ENCODE measurements at regions not wholly inside any gene's neighbourhood (a gene's known extent, or its start where the extent isn't known, plus 50 kb on each side); places are given as distances from the start of the nearest gene placed in this dataset.

- ChIA-PET CTCF (interaction anchor here (2.8 kb wide), 1 partner anchor 201 kb away, joined by 243 read pairs; no protein-coding TSS in a partner anchor), POLR2A (no interaction called here)
- Histone ChIP-seq H3K4me3 (replicated peaks in 1 of 3; ENCODE audit: insufficient read depth in 1 of 3, low read depth in 1 of 3, low read length in 3 of 3) (no peak overlapping the region), H4K20me1 (replicated peaks; ENCODE audit: control insufficient read depth, extremely low read depth, insufficient read depth, low read length) (no peaks in the 10 kb centered on the region), H3K4me2 (ENCODE audit: insufficient read depth, low read length) (no peak overlapping the region), H3K27me3 (ENCODE audit: control insufficient read depth in 2 of 2, insufficient read depth in 2 of 2, low read length in 2 of 2) (peaks cover 0 to 3% of the 10 kb centered on the region in 2 experiments), H3K4me1 (ENCODE audit: control insufficient read depth, extremely low read depth, insufficient read depth, low read length) (no peaks in the 10 kb centered on the region), H3K9me1 (replicated peaks; ENCODE audit: control insufficient read depth, extremely low read depth, insufficient read depth, low read length) (no peaks in the 10 kb centered on the region), H3K27ac (ENCODE audit: insufficient read depth, low read depth, low read length) (no peak overlapping the region), H3K9me3 (replicated peaks; ENCODE audit: control insufficient read depth, insufficient read depth, low read length) (no peaks in the 10 kb centered on the region), H2AFZ (ENCODE audit: low read depth, low read length) (no peak overlapping the region), H3K79me2 (ENCODE audit: control insufficient read depth, insufficient read depth, low read length) (no peaks in the 10 kb centered on the region), H3K9ac (replicated peaks; ENCODE audit: extremely low read depth, insufficient read depth, low read length) (no peak overlapping the region), H3K36me3 (ENCODE audit: control insufficient read depth in 2 of 2, extremely low read depth in 1 of 2, insufficient read depth in 2 of 2, low read length in 2 of 2) (no peaks in the 10 kb centered on the region)
- BruUV-seq (replicated peaks) = no TSS peak
- FAIRE-seq (no peak), DNase-seq (ENCODE audit: low read depth, low spot score) (no peak)
- dilution Hi-C loops (cut with MboI; ENCODE audit: extremely low pct_ligation_motif_present, low sequenced_read_pairs) = no loop called here
- TF ChIP-seq FOS (IDR thresholded peaks at IDR 0.05; ENCODE audit: borderline replicate concordance, insufficient read depth, low read length) (no peak), JUN (IDR thresholded peaks at IDR 0.05; ENCODE audit: borderline replicate concordance, insufficient read depth, insufficient read length, low read depth) (no peak), GATA2 (IDR thresholded peaks at IDR 0.05; ENCODE audit: insufficient read depth, insufficient read length, low read depth, low read length) (no peak)
- intact Hi-C loops (cut with micrococcal nuclease) = loop anchor here (5.0 to 10.0 kb wide), 3 partner anchors 284 to 686 kb away; no protein-coding TSS in a partner anchor
Observed at GRCh38 chr18:34121200-34121721, 103.5 kb downstream of the NOL4 start.

DNA sequence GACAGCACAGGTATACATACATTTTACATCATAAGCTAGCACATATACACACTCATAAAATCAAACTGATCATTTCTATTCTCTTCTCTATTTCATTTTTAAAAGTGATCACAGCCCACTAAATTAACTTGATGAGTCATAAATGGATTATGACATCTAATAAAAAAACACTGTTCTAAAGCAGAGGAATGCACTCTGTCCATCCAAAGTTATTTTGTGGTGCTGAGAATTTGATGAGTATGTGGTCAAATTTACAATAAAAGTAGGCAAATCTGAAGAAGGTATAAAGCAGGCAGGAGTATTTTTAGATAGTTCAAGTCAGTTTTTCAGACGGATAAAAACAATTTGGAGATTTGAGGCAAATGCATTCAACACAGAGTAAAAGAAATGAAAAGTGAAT is 104.4 kb downstream of the NOL4 start:
- FAIRE-seq (no peak), DNase-seq (ENCODE audit: low read depth, low spot score) (no peak)
- ChIA-PET CTCF (interaction anchor here (1.1 to 1.5 kb wide), 2 partner anchors 202 to 523 kb away, joined by 3 read pairs; no protein-coding TSS in a partner anchor), POLR2A (no interaction called here)
- H3K27me3 ChIP-seq (ENCODE audit: control insufficient read depth in 2 of 2, insufficient read depth in 2 of 2, low read length in 2 of 2) = peaks cover 0 to 3% of the 10 kb centered on the region in 2 experiments
- no TSS peak for BruUV-seq (replicated peaks)
- H4K20me1 ChIP-seq (replicated peaks; ENCODE audit: control insufficient read depth, extremely low read depth, insufficient read depth, low read length) = no peaks in the 10 kb centered on the region
- H3K27ac ChIP-seq (ENCODE audit: insufficient read depth, low read depth, low read length) = no peak overlapping the region
- no peaks in the 10 kb centered on the region for H3K9me1 ChIP-seq (replicated peaks; ENCODE audit: control insufficient read depth, extremely low read depth, insufficient read depth, low read length)
- no peak for TF ChIP-seq GATA2 (IDR thresholded peaks at IDR 0.05; ENCODE audit: insufficient read depth, insufficient read length, low read depth, low read length)
- no peak overlapping the region for H3K9ac ChIP-seq (replicated peaks; ENCODE audit: extremely low read depth, insufficient read depth, low read length)
- intact Hi-C loops (cut with micrococcal nuclease) (loop anchor here (5.0 to 10.0 kb wide), 3 partner anchors 283 to 687 kb away; no protein-coding TSS in a partner anchor), dilution Hi-C loops (cut with MboI; ENCODE audit: extremely low pct_ligation_motif_present, low sequenced_read_pairs) (no loop called here)
- no peaks in the 10 kb centered on the region for H3K79me2 ChIP-seq (ENCODE audit: control insufficient read depth, insufficient read depth, low read length)
- H3K4me1 ChIP-seq (ENCODE audit: control insufficient read depth, extremely low read depth, insufficient read depth, low read length) = no peaks in the 10 kb centered on the region
- no peak overlapping the region for H2AFZ ChIP-seq (ENCODE audit: low read depth, low read length)
- no peak overlapping the region for H3K4me3 ChIP-seq (replicated peaks in 1 of 3; ENCODE audit: insufficient read depth in 1 of 3, low read depth in 1 of 3, low read length in 3 of 3)
- no peak overlapping the region for H3K4me2 ChIP-seq (ENCODE audit: insufficient read depth, low read length)
- H3K36me3 ChIP-seq (ENCODE audit: control insufficient read depth in 2 of 2, extremely low read depth in 1 of 2, insufficient read depth in 2 of 2, low read length in 2 of 2) = no peaks in the 10 kb centered on the region
- H3K9me3 ChIP-seq (replicated peaks; ENCODE audit: control insufficient read depth, insufficient read depth, low read length) = no peaks in the 10 kb centered on the region

All from endothelial cell of umbilical vein (primary cell).